ENCODE measurements at regions not wholly inside any gene's neighbourhood (a gene's known extent, or its start where the extent isn't known, plus 50 kb on each side); places are given as distances from the start of the nearest gene placed in this dataset.
"Not testable (repeated sequence)": the region's sequence is repeated elsewhere in the genome, so short reads cannot be mapped to it uniquely, and the experiment has no call there.

- H3K27me3 Mint-ChIP-seq, result no peaks in the 10 kb centered on the region
- no peaks in the 10 kb centered on the region for H3K9me3 Mint-ChIP-seq
- no peaks in the 10 kb centered on the region for H3K4me1 Mint-ChIP-seq
- H3K27ac Mint-ChIP-seq, result no peak overlapping the region
- CTCF ChIA-PET, result no interaction called here
- H3K36me3 Mint-ChIP-seq (ENCODE audit: low read depth), result no peaks in the 10 kb centered on the region
- no peak for DNase-seq
- POLR2A ChIA-PET, result no interaction called here
- no peak overlapping the region for H3K4me3 Mint-ChIP-seq
Measured at GRCh38 chr6:97963193-97963592, 680.2 kb upstream of the MMS22L start.

- Mint-ChIP-seq H3K27me3 (no peaks in the 10 kb centered on the region), H3K27ac (no peak overlapping the region), H3K4me3 (no peak overlapping the region), H3K4me1 (no peaks in the 10 kb centered on the region), H3K9me3 (no peaks in the 10 kb centered on the region), H3K36me3 (ENCODE audit: low read depth) (no peaks in the 10 kb centered on the region)
- POLR2A ChIA-PET, result interaction anchor here (0.6 kb wide), 1 partner anchor 245 kb away, joined by 4 read pairs; no protein-coding TSS in a partner anchor
- no peak for DNase-seq
- CTCF ChIA-PET, result no interaction called here
Measured at GRCh38 chr6:97969065-97969464, 686.0 kb upstream of the MMS22L start.

- H3K4me1 Mint-ChIP-seq, result no peaks in the 10 kb centered on the region
- ChIA-PET CTCF (no interaction called here), POLR2A (no interaction called here)
- H3K4me3 Mint-ChIP-seq, result no peak overlapping the region
- H3K27ac Mint-ChIP-seq, result no peak overlapping the region
- H3K27me3 Mint-ChIP-seq, result no peaks in the 10 kb centered on the region
- H3K36me3 Mint-ChIP-seq (ENCODE audit: low read depth), result no peaks in the 10 kb centered on the region
- no peak for DNase-seq
- no peaks in the 10 kb centered on the region for H3K9me3 Mint-ChIP-seq
Measured at GRCh38 chr6:97977084-97977483, 694.1 kb upstream of the MMS22L start.

- POLR2A ChIA-PET, result no interaction called here
- H3K36me3 Mint-ChIP-seq (ENCODE audit: low read depth), result no peaks in the 10 kb centered on the region
Measured at GRCh38 chr6:97978855-97979271, 695.8 kb upstream of the MMS22L start.

GRCh38 chr6:97979285-97979684 lies 696.3 kb upstream of the MMS22L start:
- H3K36me3 Mint-ChIP-seq (ENCODE audit: low read depth); CTCF ChIA-PET; H3K4me3 Mint-ChIP-seq; H3K4me1 Mint-ChIP-seq; H3K27me3 Mint-ChIP-seq; DNase-seq; H3K9me3 Mint-ChIP-seq; H3K27ac Mint-ChIP-seq; POLR2A ChIA-PET: not testable (repeated sequence)

More at GRCh38 chr6:97978855-97979271, 695.8 kb upstream of the MMS22L start:
- CTCF ChIA-PET, result no interaction called here
- H3K27me3 Mint-ChIP-seq, result no peaks in the 10 kb centered on the region
- no peak for DNase-seq
- H3K27ac Mint-ChIP-seq, result no peak overlapping the region
- H3K4me1 Mint-ChIP-seq, result no peaks in the 10 kb centered on the region
- no peak overlapping the region for H3K4me3 Mint-ChIP-seq
- H3K9me3 Mint-ChIP-seq, result no peaks in the 10 kb centered on the region

GRCh38 chr6:97989451-97989850 lies 706.4 kb upstream of the MMS22L start:
- Mint-ChIP-seq H3K27ac (no peak overlapping the region), H3K27me3 (no peaks in the 10 kb centered on the region), H3K9me3 (no peaks in the 10 kb centered on the region), H3K4me3 (no peak overlapping the region), H3K4me1 (no peaks in the 10 kb centered on the region), H3K36me3 (ENCODE audit: low read depth) (no peaks in the 10 kb centered on the region)
- ChIA-PET POLR2A (no interaction called here), CTCF (no interaction called here)
- DNase-seq, result no peak

GRCh38 chr6:97995158-97995557 lies 712.1 kb upstream of the MMS22L start:
- CTCF ChIA-PET, result no interaction called here
- DNase-seq, result no peak
- no peaks in the 10 kb centered on the region for H3K9me3 Mint-ChIP-seq
- no peaks in the 10 kb centered on the region for H3K4me1 Mint-ChIP-seq
- H3K4me3 Mint-ChIP-seq, result no peak overlapping the region
- H3K36me3 Mint-ChIP-seq (ENCODE audit: low read depth), result no peaks in the 10 kb centered on the region
- POLR2A ChIA-PET, result no interaction called here
- no peaks in the 10 kb centered on the region for H3K27me3 Mint-ChIP-seq
- H3K27ac Mint-ChIP-seq, result no peak overlapping the region

GRCh38 chr6:98002678-98003077 lies 719.7 kb upstream of the MMS22L start:
- ChIA-PET POLR2A (no interaction called here), CTCF (no interaction called here)
- H3K4me3 Mint-ChIP-seq, result no peak overlapping the region
- H3K9me3 Mint-ChIP-seq, result no peaks in the 10 kb centered on the region
- no peak overlapping the region for H3K27ac Mint-ChIP-seq
- H3K36me3 Mint-ChIP-seq (ENCODE audit: low read depth), result no peaks in the 10 kb centered on the region
- no peaks in the 10 kb centered on the region for H3K4me1 Mint-ChIP-seq
- DNase-seq, result no peak
- no peaks in the 10 kb centered on the region for H3K27me3 Mint-ChIP-seq

- Mint-ChIP-seq H3K27ac (no peak overlapping the region), H3K4me3 (no peak overlapping the region), H3K4me1 (no peaks in the 10 kb centered on the region), H3K36me3 (ENCODE audit: low read depth) (no peaks in the 10 kb centered on the region), H3K27me3 (no peaks in the 10 kb centered on the region), H3K9me3 (no peaks in the 10 kb centered on the region)
- DNase-seq, result no peak
- ChIA-PET CTCF (no interaction called here), POLR2A (interaction anchor here (0.6 kb wide), 1 partner anchor 395 kb away, joined by 4 read pairs; no protein-coding TSS in a partner anchor)
Measured at GRCh38 chr6:98014442-98015201, 731.6 kb upstream of the MMS22L start.

- H3K4me3 Mint-ChIP-seq, result no peak overlapping the region
- no peaks in the 10 kb centered on the region for H3K36me3 Mint-ChIP-seq (ENCODE audit: low read depth)
- no peak for DNase-seq
- no peaks in the 10 kb centered on the region for H3K4me1 Mint-ChIP-seq
- ChIA-PET POLR2A (no interaction called here), CTCF (no interaction called here)
- H3K27me3 Mint-ChIP-seq, result no peaks in the 10 kb centered on the region
- H3K9me3 Mint-ChIP-seq, result no peaks in the 10 kb centered on the region
- H3K27ac Mint-ChIP-seq, result no peak overlapping the region
Measured at GRCh38 chr6:98016565-98016964, 733.5 kb upstream of the MMS22L start.

- DNase-seq, result no peak
- Mint-ChIP-seq H3K4me1 (no peaks in the 10 kb centered on the region), H3K27me3 (no peaks in the 10 kb centered on the region), H3K4me3 (no peak overlapping the region), H3K27ac (no peak overlapping the region), H3K9me3 (no peaks in the 10 kb centered on the region), H3K36me3 (ENCODE audit: low read depth) (no peaks in the 10 kb centered on the region)
- POLR2A ChIA-PET, result no interaction called here
- CTCF ChIA-PET, result no interaction called here
Measured at GRCh38 chr6:98020222-98020621, 737.2 kb upstream of the MMS22L start.

GRCh38 chr6:98024359-98024758 lies 741.3 kb upstream of the MMS22L start:
- Mint-ChIP-seq H3K4me3 (no peak overlapping the region), H3K27me3 (no peaks in the 10 kb centered on the region), H3K9me3 (no peaks in the 10 kb centered on the region), H3K36me3 (ENCODE audit: low read depth) (no peaks in the 10 kb centered on the region), H3K4me1 (no peaks in the 10 kb centered on the region), H3K27ac (no peak overlapping the region)
- ChIA-PET CTCF (no interaction called here), POLR2A (no interaction called here)
- no peak for DNase-seq

GRCh38 chr6:98027898-98028297 lies 744.9 kb upstream of the MMS22L start:
- CTCF ChIA-PET, result no interaction called here

GRCh38 chr6:98033617-98034016 lies 750.6 kb upstream of the MMS22L start:
- ChIA-PET POLR2A (no interaction called here), CTCF (no interaction called here)
- no peaks in the 10 kb centered on the region for H3K36me3 Mint-ChIP-seq (ENCODE audit: low read depth)
- DNase-seq, result no peak
- H3K9me3 Mint-ChIP-seq, result no peaks in the 10 kb centered on the region
- H3K4me1 Mint-ChIP-seq, result no peaks in the 10 kb centered on the region
- no peaks in the 10 kb centered on the region for H3K27me3 Mint-ChIP-seq
- no peak overlapping the region for H3K4me3 Mint-ChIP-seq
- no peak overlapping the region for H3K27ac Mint-ChIP-seq

More at GRCh38 chr6:98027898-98028297, 744.9 kb upstream of the MMS22L start:
- Mint-ChIP-seq H3K4me3 (no peak overlapping the region), H3K36me3 (ENCODE audit: low read depth) (no peaks in the 10 kb centered on the region), H3K9me3 (no peaks in the 10 kb centered on the region), H3K27me3 (no peaks in the 10 kb centered on the region), H3K27ac (no peak overlapping the region), H3K4me1 (no peaks in the 10 kb centered on the region)
- DNase-seq, result no peak
- POLR2A ChIA-PET, result no interaction called here

Measured in activated CD4-positive, alpha-beta T cell treated with anti-CD3 and anti-CD28 coated beads, Interleukin-2, amount 10 ng/mL, durations not matched to agents 7 days and 5 days (primary cell).